ENCODE measurements at regions not wholly inside any gene's neighbourhood (a gene's known extent, or its start where the extent isn't known, plus 50 kb on each side); places are given as distances from the start of the nearest gene placed in this dataset.

DNA sequence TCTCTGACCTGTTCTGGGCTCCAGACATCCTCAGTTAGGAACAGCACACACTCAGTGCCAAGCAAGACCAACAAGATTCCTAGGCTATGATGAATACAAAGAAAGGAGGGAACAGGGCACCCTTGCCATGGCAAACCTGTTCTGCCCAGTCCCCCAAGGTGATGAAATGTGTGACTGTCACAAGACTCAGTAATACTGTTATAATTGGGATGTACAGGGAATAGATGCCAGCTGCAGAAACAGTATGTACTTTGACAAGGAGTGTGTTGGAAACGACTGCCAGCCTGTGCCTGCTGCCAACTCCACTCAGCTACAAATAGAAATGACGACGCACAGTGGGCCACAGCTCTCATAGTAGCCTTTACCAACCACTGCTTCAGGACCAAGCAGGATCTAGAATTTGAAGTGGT lies 453.0 kb downstream of the EFNA5 start:
- DNase-seq (ENCODE audit: low read depth in 2 of 2): no peak

DNA sequence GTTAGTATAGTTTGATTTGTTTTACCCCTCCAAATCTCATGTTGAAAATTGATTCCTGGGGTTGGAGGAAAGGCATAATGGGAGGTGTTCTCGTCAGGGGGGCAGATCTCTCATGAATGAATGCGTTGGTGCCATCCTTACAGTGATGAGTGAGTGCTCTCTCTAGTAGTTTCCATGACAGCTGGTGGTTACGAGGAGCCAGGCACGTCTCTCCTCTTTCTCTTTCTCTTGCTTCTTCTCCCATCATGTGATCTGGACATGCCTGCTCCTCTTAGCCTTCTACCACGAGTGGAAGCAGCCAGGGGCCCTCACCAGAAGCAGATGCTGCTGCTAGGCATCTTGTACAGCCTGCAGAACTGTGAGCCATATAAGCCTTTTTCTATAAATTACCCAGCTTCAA lies 454.1 kb downstream of the EFNA5 start:
- DNase-seq (ENCODE audit: low read depth in 2 of 2): no peak

DNA sequence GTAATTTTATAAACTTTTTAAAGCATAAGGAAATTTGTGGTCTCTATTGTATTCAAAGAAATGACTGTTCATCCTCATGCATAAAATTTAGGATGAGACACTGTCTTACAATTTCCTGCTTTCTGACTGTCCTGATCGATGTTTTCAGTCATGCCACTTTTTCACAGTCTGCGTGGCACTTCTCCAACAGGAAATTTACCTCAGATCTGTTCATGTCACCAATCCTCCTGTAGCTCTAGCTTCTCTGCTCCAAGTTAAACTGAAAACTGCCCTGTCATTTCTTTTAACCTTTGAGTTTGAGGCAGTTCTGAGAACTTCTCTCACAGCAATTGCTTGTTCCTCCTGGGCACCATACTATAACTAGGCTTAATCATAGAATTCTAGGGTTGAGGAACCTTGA lies 455.1 kb downstream of the EFNA5 start:
- no peak for DNase-seq (ENCODE audit: low read depth in 2 of 2)

DNA sequence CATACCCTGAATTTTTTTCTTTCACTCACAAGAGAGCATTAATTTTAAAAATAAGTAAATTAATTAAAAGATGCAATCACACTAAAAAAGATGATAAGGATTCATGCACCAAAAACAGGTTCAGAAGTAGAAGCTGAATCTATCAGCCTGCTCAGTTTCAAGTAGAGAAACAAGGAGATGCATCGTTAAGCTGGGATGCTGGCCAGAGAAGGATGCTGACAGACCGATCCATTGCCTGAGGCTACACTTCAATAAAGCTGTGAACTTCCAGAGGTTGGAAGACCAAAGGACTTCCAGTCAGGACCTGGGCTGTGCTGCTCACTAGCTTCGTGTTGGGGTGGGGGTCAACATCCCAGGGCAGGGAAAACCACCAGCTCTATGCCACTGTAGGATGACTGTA lies 457.7 kb downstream of the EFNA5 start:
- DNase-seq (ENCODE audit: low read depth in 2 of 2): no peak

DNA sequence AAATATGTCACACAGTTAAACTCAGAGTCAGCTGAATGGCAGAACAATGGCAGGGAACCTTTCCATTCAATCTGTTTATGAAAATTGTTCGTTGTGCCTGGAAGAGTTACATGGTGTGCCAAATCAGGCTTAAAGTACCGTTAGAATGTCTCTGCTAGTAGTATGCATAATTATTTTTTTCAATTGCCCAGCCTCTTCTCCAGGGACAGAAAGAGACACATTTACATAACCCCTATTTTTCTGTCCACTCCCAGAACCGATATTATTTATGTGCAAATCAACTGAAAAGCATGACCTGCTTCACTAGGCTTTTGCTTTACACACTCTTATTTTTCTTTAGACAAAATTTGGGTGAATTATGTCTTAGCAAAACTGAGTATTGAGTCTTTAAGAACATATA lies 459.1 kb downstream of the EFNA5 start:
- DNase-seq (ENCODE audit: low read depth in 2 of 2): no peak

DNA sequence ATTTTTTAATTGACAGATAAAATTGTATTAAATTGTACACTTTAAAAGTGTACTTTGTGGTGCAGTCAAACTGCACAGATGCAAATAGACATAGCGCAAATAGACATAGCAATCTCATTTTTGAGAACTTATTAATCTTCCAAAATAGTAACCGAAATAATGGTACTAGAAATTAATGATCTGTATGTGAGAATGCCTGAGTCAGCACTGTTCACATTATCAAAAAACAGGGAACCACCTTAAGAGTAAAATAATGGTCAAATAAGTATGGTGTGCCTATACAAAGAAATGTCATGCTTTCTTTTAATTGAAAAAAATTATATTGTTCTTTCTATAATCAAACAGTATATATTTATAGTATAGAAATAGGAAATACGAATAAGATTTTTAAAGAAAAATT lies 461.9 kb downstream of the EFNA5 start:
- DNase-seq (ENCODE audit: low read depth in 2 of 2): no peak

DNA sequence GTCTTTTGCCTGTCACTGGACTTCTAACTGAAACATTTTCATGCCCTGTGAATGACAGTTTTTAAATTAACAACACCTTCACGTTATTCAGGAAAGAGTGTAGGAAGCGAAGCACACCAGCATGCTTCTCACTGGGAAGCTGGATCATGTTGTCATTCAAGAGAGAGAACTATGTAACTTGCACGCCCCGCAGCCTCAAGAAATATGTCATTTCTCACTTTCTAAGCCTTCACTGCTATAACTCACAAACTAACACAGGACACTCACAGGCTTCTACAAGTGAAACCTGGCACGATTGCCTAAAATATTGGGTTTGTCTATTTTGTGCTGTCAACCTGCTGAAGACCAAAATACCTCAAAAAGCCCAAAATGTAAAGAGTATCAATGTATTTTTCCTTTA lies 466.3 kb downstream of the EFNA5 start:
- DNase-seq (ENCODE audit: low read depth in 2 of 2): no peak

DNA sequence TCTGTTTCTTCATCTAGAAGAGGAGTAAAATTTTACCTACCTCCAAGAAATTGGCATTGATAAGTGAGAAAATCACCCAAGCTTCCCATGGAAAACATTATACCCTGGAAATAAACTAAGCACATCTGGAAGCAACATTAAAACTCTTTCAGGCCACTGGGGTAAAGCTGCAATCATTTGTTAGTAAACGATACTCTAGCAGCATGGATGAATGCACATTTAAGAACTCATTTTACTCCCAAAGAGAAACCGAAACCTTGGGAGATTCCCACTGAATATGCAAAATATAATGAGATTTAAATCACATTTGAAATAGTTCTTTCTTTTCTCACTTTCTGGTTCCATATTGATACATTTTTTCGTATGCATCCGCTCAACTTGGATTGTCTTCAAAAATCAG lies 467.5 kb downstream of the EFNA5 start:
- no peak for DNase-seq (ENCODE audit: low read depth in 2 of 2)

DNA sequence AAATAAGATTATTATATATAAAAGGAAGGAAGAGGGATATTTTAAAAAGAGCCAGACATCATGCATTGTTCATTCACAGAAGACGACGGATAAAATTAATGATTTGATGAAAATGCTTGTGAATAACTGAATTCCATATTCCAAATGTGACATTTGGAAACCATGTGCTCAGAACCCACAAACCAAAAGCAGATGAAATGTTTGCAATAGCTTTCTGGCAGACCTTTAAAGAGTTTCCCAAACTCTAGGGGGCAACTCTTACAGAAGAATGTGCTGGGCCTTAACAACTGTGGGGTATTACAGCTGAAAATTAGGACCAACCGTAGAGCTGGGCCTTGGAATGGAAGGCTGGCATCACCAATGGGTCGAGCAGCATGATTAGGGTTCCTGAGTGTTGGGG lies 471.0 kb downstream of the EFNA5 start:
- DNase-seq (ENCODE audit: low read depth in 2 of 2): no peak

DNA sequence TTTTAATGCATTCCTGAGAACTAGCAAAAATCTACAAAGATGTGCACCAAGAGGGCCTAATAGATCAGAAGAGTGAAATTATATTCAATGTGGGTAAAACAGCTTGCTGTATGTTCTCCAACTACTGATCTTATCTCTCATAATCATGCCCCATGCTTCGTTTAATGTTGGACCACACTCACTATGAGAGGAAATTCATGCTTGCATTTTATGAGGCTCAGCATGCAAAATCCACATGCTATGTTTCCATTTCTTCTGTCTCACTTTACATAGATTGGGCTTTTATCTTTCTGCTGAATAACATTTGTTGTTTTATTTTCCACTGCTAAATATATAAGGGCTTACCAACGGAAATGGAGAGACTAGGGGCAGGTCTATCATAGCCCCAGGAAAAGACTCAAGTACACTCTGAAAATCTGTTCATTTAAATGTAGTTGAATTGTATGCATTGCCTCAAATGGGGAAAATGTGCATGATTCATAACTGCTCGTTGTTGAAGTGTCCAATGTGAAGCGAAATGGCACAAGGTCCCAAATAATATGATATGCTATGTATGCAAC lies 474.2 kb downstream of the EFNA5 start:
- DNase-seq (ENCODE audit: low read depth in 2 of 2): no peak

DNA sequence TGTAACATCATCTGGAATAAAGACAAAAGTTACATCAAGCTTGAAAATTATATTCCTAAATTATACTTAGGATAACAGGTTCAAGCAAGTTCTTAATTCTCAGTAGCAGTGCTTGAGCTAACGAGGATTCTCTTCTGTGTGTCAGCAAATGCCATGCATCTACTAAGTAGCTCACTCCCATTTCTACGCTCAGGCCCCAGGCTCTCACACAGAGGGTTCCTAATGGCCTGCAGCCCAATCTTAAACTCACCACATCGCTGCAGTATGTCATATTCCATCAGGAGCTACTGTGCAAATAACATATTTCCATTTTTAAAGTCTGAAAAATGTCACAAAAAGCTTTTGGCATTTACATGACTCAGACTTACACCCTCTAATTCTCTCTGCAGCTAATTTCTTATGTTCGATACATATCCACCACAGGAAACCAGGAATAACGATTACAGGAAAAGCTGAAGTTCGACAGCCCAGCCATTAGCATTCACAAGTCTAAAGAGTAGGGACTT lies 474.8 kb downstream of the EFNA5 start:
- no peak for DNase-seq (ENCODE audit: low read depth in 2 of 2)

DNA sequence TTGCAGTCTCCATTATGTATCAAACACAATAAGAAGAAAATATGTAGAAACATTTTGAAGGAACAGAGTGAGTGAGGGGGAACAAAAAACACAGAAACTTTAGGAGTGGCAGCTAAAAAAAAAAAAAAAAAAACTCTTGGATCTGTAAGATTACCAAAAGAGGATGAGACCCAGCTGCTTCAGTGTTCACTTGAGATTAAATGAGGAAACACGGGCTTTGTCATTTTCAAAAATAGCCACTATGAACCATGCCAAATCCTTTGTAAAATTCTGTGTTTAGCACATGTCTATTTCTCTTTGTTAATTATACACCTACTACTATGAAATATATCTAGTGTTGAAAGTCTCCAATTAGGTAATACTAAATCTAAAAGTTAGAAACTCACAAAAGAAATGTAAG lies 485.9 kb downstream of the EFNA5 start:
- no peak for DNase-seq (ENCODE audit: low read depth in 2 of 2)

DNA sequence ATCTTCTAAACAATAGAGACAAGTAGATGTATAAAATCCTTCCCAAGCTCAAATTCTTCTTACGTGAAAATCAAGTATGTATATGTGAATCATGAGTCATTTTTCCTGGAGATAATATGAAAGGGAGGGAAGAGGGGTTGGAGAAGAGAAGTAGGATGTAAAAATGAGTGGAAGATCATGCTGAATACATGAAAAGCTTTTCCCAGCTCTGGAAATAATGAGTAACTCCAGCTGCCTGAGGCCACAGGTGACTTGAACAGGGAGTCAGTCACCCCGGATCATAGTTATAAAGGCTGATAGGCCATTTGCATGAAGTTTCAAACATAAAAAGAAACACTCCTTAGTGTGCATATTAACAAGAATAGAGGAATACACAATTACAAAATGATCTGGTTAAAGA lies 486.7 kb downstream of the EFNA5 start:
- DNase-seq (ENCODE audit: low read depth in 2 of 2): no peak

DNA sequence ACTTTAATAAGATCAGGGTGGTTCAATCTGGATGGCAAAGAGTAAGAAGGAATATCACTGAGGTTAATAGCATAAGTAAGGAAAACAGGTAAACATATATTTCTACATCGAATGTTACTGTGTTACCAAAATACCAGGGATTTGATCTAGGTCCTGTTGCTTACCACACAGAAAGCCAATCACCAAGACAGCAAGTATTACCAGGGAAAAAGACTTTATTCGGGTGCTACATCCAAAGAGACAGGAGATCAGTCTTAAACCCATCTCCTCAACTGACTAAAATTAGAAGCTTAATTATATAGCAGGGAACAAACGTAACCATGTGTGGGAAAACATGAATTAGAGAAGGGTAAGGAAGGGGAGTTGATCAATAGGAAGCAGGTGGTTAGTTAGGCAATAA lies 500.1 kb downstream of the EFNA5 start:
- no peak for DNase-seq (ENCODE audit: low read depth in 2 of 2)

DNA sequence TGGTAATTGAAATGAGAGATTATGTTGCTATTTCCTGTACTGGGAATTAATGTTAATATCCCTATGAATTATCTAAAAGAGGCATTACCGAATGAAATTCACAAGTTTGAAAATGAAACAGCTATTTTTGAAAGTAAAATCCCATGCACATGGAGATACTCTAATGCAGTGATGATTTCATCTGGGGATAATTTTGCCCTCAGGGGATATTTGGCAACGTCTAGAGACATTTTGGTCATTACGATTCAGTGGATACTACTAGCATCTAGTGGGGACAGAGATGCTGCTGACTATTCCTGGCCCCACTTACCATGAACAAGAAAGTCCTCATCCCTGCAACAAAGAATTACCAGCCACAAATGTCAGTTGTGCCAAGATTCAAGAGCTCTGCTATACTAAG lies 500.9 kb downstream of the EFNA5 start:
- DNase-seq (ENCODE audit: low read depth in 2 of 2): no peak

DNA sequence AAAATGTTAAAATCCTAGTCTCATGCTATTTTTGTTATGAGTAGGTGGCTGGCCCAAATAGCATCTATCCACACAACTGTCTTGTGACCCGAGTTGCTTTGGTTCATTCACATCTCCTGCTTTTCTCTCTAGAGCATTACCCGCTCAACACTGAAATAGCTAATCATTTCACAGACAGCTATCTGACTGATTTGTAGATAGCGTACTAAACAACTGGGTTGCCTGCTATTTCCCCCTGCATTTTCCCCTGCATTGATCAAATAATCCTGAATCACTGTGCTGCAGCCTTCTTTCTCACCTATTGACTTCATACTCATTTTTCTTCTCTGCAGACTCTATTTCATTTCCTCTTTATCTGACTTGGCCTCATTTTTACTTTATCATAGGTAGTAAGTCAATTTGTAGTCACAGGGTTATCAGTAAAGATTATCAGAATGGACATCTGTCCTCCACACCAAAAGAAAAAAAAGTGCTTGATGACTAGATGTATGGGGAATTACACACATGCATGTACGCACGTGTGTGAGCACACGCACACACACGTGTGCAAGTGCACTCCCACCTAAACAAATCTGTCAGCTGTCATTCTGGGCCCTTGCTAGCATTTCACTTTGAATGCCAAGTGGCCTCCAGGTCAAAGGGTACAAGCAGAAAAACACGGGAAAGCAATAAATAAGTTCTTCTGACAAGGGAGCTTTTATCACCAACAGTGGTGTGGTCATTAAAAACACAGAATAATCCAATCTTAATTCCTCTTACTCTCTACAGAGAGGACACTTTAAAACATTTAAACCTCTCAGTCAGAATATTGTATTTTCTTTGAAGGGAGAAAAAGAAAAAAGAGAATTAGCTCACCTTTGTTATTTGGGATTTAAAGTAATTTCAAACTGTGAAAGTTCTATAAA lies 501.6 kb downstream of the EFNA5 start:
- DNase-seq (ENCODE audit: low read depth in 2 of 2): no peak

DNA sequence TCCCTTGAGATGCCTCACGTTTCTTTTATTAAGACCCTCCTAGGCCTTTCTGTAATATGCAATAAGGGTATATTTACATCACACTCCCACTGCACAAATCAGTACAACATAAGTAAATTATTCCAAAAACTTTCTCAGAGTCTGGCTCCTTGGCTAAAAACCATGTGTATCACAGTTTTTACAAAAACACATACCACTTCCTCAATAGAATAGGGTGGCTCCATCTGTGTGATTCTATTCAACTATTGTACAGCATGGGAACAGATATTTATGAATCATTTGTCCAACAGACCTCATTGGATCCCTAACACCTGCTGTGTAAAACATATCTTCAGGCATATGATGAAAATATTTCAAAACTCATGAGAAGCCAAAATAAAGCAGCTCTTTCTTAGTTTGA lies 502.7 kb downstream of the EFNA5 start:
- DNase-seq (ENCODE audit: low read depth in 2 of 2): no peak

DNA sequence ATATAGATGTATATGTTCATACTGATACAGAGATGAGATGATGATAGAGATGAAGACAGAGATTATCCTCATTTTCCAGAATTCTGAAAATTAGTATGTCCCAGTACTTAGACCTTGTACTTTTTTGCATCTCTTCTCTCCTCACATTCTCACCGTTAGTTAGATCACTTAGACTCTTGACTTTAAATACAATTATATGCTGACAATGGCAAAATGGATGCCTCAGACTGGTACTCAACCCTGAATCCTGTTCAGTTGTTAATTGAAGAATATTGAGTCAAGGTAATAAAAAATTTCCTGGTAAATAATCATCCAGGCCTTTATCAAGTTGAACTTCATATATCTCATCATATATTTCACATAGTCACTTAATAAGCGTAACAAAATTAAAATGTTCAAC lies 505.4 kb downstream of the EFNA5 start:
- DNase-seq (ENCODE audit: low read depth in 2 of 2): no peak

DNA sequence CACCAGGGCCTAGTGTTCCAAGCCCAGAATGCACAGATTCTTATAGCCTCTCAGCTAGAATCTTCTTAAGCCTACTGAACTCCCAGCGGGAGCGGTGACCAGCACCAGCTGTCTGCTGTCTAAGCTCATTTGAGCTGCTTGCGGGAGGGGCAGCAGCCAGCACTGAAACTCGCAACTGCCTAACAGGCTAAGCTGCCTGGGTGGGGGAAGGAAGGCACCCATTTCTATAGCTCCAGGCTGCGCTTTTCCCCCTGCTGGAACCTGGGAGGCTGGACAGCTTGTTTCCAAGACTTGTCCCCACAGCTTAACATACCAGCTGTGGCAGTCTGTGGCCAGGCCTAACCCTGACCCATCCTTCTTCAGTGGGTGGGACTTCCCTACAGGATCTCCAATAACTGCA lies 512.9 kb downstream of the EFNA5 start:
- no peak for DNase-seq (ENCODE audit: low read depth in 2 of 2)

DNA sequence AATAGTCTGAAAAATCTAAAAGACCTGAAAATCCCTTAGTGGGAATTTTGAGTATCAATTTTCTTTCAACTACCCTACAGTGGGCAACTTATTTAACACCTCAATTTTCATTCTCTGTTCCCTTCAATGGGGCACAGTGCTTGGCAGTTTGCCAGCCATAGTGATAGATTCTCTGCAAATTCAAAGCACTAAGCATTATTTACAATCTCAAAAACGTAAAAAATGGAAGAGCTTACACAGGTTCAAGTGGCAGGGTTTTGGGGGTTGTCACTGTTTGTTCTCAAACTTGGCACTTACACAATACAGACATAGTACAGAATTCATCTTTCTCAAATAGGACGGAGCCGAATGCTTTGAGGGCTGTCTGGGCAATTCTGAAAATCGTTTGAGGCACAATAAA lies 515.0 kb downstream of the EFNA5 start:
- DNase-seq (ENCODE audit: low read depth in 2 of 2): no peak

DNA sequence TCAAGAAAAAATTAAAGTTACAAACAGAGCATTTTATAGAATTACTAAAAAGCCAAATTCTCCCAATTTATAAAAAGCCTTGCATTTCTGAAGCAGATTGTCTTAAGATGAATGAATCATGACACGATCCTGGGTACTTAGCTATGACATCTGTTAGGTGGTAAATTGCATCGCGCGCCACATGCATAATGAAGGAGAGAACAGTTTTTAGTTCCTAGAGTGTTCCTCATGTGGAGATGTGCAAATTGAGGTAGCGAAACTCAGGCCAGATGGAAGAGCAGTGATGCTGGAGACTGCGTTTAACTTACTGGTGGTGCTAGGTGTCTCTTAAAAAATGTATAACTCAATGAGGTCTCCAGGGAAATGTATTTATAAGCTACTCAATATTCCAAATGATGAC lies 516.1 kb downstream of the EFNA5 start:
- DNase-seq (ENCODE audit: low read depth in 2 of 2): no peak

DNA sequence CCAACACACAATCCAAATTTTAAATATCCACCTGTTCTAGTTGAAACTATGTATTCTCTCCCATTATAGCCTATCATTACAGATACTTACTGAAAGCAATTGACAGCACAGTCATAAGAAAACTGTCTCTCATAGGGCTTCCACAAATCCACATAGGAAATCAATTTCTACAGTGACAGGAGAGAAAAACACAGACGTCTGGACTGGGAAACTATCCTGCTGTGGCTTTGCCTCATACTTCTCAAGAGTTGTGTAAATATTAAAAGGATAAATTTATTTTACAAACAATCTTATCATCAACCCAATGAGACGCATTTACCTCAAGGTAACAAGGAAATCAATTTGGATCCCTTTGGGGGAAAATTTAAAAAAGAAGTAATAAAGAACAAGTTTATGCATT lies 517.5 kb downstream of the EFNA5 start:
- no peak for DNase-seq (ENCODE audit: low read depth in 2 of 2)

DNA sequence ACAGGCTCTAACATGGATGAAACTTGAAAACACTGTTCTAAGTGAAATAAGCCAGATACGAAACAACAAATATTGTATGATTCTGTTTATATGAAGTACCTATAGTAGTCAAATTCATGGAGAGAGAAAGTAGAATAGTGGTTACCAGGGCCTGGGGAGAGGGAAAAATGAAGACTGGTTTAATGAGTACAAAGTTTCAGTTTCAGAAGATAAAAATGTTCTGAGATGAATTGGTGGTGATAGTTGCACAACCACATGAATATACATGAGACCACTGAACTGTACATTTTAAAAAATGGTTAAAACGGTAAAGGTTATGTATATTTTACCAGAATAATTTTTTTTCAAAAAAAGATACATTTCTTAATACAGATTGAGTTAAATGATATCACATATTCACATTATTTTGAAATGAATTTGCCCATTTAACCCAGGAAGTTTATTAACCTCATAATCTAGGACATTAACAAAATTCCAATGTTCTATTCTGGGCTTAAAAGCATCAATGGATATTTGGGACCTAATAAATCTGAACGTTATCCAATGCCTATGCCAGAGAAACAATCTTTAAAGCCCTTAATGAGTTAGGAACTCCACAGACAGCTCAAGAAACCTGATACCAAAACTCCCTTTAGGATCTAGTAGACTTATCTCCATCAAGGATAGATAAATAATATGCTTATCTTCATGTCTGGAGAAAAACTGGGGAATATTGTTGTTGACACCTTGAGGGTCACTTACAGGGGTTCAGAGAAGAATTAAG lies 521.3 kb downstream of the EFNA5 start:
- DNase-seq (ENCODE audit: low read depth in 2 of 2): no peak

All from stimulated activated CD4-positive, alpha-beta T cell treated with anti-CD3 and anti-CD28 coated beads, Interleukin-12 subunit alpha, Interleukin-12 subunit beta, amount 100 ng/mL, for 24 hours (primary cell).